ENCODE measurements at regions not wholly inside any gene's neighbourhood (a gene's known extent, or its start where the extent isn't known, plus 50 kb on each side); places are given as distances from the start of the nearest gene placed in this dataset.

- Histone ChIP-seq H3K9me3 (replicated peaks; ENCODE audit: control insufficient read depth, low read depth, low read length) (no peaks in the 10 kb centered on the region), H3K36me3 (ENCODE audit: control insufficient read depth, insufficient read depth, low read length) (no peaks in the 10 kb centered on the region), H3K27ac (ENCODE audit: low read length) (no peak overlapping the region), H3K4me3 (ENCODE audit: low read length) (no peak overlapping the region), H3K4me1 (ENCODE audit: control insufficient read depth, insufficient read depth, low read length) (no peaks in the 10 kb centered on the region), H3K27me3 (ENCODE audit: control insufficient read depth, insufficient read depth, low read length) (no peaks in the 10 kb centered on the region)
- no peak for DNase-seq
- WGBS (ENCODE audit: insufficient coverage): 0% methylated on average over 1 of the region's 1 CpG
These were observed 587.3 kb upstream of the MMS22L start for GRCh38 chr6:97870273-97870672.

DNA sequence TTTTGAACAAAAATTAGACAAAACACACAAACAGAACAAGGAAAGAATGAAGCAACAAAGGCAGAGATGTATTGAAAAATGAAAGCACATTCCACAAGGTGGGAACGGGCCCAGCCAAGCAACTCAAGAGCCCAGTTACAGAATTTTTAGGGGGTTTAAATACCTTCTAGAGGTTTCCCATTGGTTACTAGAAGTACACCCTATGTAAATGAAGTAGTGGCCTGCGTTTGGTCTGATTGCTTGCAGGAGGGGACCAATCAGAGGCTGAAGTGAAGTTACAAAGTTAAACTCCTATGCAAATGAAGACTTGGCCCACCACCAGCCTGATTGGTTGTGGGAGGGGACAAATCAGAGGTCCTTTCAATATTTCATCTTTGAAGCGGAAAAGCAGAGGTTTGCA is 593.7 kb upstream of the MMS22L start:
- H3K36me3 ChIP-seq (ENCODE audit: control insufficient read depth, insufficient read depth, low read length): no peaks in the 10 kb centered on the region

DNA sequence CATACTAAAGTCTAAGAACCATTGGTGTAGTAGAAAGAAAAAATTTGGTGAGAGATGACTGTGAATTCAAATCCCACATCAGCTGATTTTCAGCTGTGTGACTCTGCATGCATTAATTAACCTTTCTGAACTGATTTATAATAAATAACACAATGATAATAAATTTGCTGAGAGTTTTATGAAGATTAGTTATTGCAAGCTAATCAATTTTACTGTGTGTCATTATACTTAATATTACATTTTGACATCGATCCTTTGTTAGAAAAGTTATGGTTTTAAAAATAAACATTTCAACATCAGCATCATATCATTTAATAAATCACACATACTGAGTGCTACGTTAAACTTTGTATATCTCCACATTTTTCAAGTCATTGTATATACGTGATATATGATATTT is 599.7 kb upstream of the MMS22L start:
- DNase-seq: no peak
- Histone ChIP-seq H3K27ac (ENCODE audit: low read length) (no peak overlapping the region), H3K4me1 (ENCODE audit: control insufficient read depth, insufficient read depth, low read length) (no peaks in the 10 kb centered on the region), H3K27me3 (ENCODE audit: control insufficient read depth, insufficient read depth, low read length) (no peaks in the 10 kb centered on the region), H3K4me3 (ENCODE audit: low read length) (no peak overlapping the region), H3K9me3 (replicated peaks; ENCODE audit: control insufficient read depth, low read depth, low read length) (no peaks in the 10 kb centered on the region), H3K36me3 (ENCODE audit: control insufficient read depth, insufficient read depth, low read length) (no peaks in the 10 kb centered on the region)
- no CpG with 5 or more reads among the region's 3 CpGs for WGBS (ENCODE audit: insufficient coverage)

More for the DNA sequence above, 593.7 kb upstream of the MMS22L start:
- no peaks in the 10 kb centered on the region for H3K9me3 ChIP-seq (replicated peaks; ENCODE audit: control insufficient read depth, low read depth, low read length)
- no peaks in the 10 kb centered on the region for H3K4me1 ChIP-seq (ENCODE audit: control insufficient read depth, insufficient read depth, low read length)
- no CpG with 5 or more reads among the region's 3 CpGs for WGBS (ENCODE audit: insufficient coverage)
- no peak overlapping the region for H3K27ac ChIP-seq (ENCODE audit: low read length)
- no peaks in the 10 kb centered on the region for H3K27me3 ChIP-seq (ENCODE audit: control insufficient read depth, insufficient read depth, low read length)
- DNase-seq: no peak
- no peak overlapping the region for H3K4me3 ChIP-seq (ENCODE audit: low read length)

- H3K4me3 ChIP-seq (ENCODE audit: low read length): no peak overlapping the region
- H3K9me3 ChIP-seq (replicated peaks; ENCODE audit: control insufficient read depth, low read depth, low read length): no peaks in the 10 kb centered on the region
- WGBS (ENCODE audit: insufficient coverage): no CpG with 5 or more reads among the region's 7 CpGs
- no peak for DNase-seq
- H3K4me1 ChIP-seq (ENCODE audit: control insufficient read depth, insufficient read depth, low read length): no peaks in the 10 kb centered on the region
- H3K36me3 ChIP-seq (ENCODE audit: control insufficient read depth, insufficient read depth, low read length): no peaks in the 10 kb centered on the region
- no peak overlapping the region for H3K27ac ChIP-seq (ENCODE audit: low read length)
- no peaks in the 10 kb centered on the region for H3K27me3 ChIP-seq (ENCODE audit: control insufficient read depth, insufficient read depth, low read length)
These were observed 602.3 kb upstream of the MMS22L start for GRCh38 chr6:97885325-97885724.

DNA sequence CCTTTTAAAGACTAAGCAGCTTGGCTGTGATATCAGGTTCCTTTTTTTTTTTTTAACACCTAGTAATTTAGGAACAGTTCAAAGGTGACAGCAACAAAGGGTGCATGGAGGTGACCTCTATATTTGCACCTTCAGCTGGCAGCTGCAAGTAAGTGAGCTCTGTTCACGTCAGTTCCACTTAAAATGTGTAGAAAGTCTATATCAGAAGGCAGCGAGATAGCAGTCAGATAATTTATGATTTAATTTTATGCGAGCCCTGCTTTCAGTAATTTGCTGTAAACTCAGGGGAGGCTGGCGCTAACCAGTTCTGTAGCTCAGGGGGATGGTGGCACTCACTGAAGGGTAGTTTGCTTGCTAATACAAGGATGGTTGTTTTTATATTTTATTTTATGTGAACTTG is 602.8 kb upstream of the MMS22L start:
- H3K4me3 ChIP-seq (ENCODE audit: low read length): no peak overlapping the region
- no peak for DNase-seq
- H3K27ac ChIP-seq (ENCODE audit: low read length): no peak overlapping the region
- no peaks in the 10 kb centered on the region for H3K36me3 ChIP-seq (ENCODE audit: control insufficient read depth, insufficient read depth, low read length)
- 59% methylated on average over 4 of the region's 4 CpGs for WGBS (ENCODE audit: insufficient coverage)
- no peaks in the 10 kb centered on the region for H3K9me3 ChIP-seq (replicated peaks; ENCODE audit: control insufficient read depth, low read depth, low read length)
- no peaks in the 10 kb centered on the region for H3K27me3 ChIP-seq (ENCODE audit: control insufficient read depth, insufficient read depth, low read length)
- no peaks in the 10 kb centered on the region for H3K4me1 ChIP-seq (ENCODE audit: control insufficient read depth, insufficient read depth, low read length)

DNA sequence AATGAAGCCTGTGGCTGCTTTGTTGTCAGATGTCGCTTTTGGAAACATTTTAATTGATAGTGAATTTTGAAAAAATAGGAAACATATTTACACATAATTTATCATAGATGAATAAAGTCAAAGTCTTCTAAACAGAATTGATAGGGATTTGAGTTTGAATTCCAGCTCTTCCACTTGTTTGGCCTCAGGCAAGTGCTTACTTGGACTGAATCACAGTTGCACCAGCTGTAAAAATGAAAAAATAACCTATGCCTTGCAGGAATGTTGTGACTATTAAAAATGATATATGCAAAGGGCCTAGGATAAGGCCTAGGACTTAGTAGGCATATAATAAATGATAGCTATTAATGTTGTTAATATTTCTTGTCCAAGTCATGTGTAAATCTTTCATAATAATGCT is 618.5 kb upstream of the MMS22L start:
- DNase-seq: no peak
- WGBS (ENCODE audit: insufficient coverage): no CpG with 5 or more reads among the region's 1 CpG
- Histone ChIP-seq H3K4me1 (ENCODE audit: control insufficient read depth, insufficient read depth, low read length) (no peaks in the 10 kb centered on the region), H3K27ac (ENCODE audit: low read length) (no peak overlapping the region), H3K9me3 (replicated peaks; ENCODE audit: control insufficient read depth, low read depth, low read length) (no peaks in the 10 kb centered on the region), H3K27me3 (ENCODE audit: control insufficient read depth, insufficient read depth, low read length) (no peaks in the 10 kb centered on the region), H3K36me3 (ENCODE audit: control insufficient read depth, insufficient read depth, low read length) (no peaks in the 10 kb centered on the region), H3K4me3 (ENCODE audit: low read length) (no peak overlapping the region)

- Histone ChIP-seq H3K4me1 (ENCODE audit: control insufficient read depth, insufficient read depth, low read length) (no peaks in the 10 kb centered on the region), H3K27ac (ENCODE audit: low read length) (no peak overlapping the region), H3K4me3 (ENCODE audit: low read length) (no peak overlapping the region), H3K36me3 (ENCODE audit: control insufficient read depth, insufficient read depth, low read length) (no peaks in the 10 kb centered on the region), H3K9me3 (replicated peaks; ENCODE audit: control insufficient read depth, low read depth, low read length) (no peaks in the 10 kb centered on the region), H3K27me3 (ENCODE audit: control insufficient read depth, insufficient read depth, low read length) (no peaks in the 10 kb centered on the region)
- 64% methylated on average over 2 of the region's 5 CpGs for WGBS (ENCODE audit: insufficient coverage)
- DNase-seq: no peak
These were observed 626.4 kb upstream of the MMS22L start for GRCh38 chr6:97909380-97909779.

- DNase-seq: no peak
- Histone ChIP-seq H3K4me3 (ENCODE audit: low read length) (no peak overlapping the region), H3K36me3 (ENCODE audit: control insufficient read depth, insufficient read depth, low read length) (no peaks in the 10 kb centered on the region), H3K27me3 (ENCODE audit: control insufficient read depth, insufficient read depth, low read length) (no peaks in the 10 kb centered on the region), H3K27ac (ENCODE audit: low read length) (no peak overlapping the region), H3K9me3 (replicated peaks; ENCODE audit: control insufficient read depth, low read depth, low read length) (no peaks in the 10 kb centered on the region), H3K4me1 (ENCODE audit: control insufficient read depth, insufficient read depth, low read length) (no peaks in the 10 kb centered on the region)
- WGBS (ENCODE audit: insufficient coverage): no CpG with 5 or more reads among the region's 1 CpG
These were observed 630.7 kb upstream of the MMS22L start for GRCh38 chr6:97913721-97914120.

DNA sequence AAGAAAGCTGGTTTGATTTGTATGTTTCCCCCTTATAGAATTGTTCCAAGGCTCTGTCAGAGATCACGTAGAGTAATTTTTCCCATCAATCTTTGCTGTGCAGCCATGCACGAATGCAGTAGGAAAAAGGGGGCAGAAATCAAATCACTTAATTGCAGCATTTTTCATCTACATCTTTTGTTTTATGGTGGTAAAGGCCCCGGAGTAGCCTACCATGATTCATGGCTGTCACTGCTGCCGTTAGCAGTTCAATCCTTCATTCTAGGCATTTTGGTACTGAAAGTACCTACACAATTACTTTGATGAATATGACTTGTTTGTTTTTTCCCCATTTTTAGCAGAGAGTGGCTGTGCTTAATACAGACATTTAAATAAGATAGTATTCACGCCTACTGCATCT is 631.9 kb upstream of the MMS22L start:
- no CpG with 5 or more reads among the region's 5 CpGs for WGBS (ENCODE audit: insufficient coverage)
- no peak for DNase-seq
- Histone ChIP-seq H3K27ac (ENCODE audit: low read length) (no peak overlapping the region), H3K4me3 (ENCODE audit: low read length) (no peak overlapping the region), H3K9me3 (replicated peaks; ENCODE audit: control insufficient read depth, low read depth, low read length) (no peaks in the 10 kb centered on the region), H3K4me1 (ENCODE audit: control insufficient read depth, insufficient read depth, low read length) (no peaks in the 10 kb centered on the region), H3K27me3 (ENCODE audit: control insufficient read depth, insufficient read depth, low read length) (no peaks in the 10 kb centered on the region), H3K36me3 (ENCODE audit: control insufficient read depth, insufficient read depth, low read length) (no peaks in the 10 kb centered on the region)

DNA sequence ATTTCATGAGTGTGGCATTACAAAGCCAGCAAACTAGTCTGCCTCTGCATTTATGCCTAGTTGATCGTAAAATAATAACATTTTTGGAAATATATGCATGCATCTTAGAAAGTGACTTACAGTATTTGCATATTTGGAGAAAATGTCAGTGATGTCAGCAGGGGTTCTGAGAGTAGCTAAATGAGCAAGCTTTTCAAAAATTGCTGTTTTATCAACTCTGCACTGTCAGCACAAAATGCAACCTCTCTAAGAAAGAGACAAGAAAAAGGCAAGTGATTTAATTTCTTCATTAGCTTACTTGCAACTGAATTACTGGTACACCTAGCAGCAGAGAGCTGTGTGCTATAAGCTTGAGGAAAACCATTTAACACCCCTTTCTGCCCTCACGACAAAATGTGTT is 632.5 kb upstream of the MMS22L start:
- H3K9me3 ChIP-seq (replicated peaks; ENCODE audit: control insufficient read depth, low read depth, low read length): no peaks in the 10 kb centered on the region
- no peaks in the 10 kb centered on the region for H3K27me3 ChIP-seq (ENCODE audit: control insufficient read depth, insufficient read depth, low read length)
- H3K27ac ChIP-seq (ENCODE audit: low read length): no peak overlapping the region
- H3K4me1 ChIP-seq (ENCODE audit: control insufficient read depth, insufficient read depth, low read length): no peaks in the 10 kb centered on the region
- H3K36me3 ChIP-seq (ENCODE audit: control insufficient read depth, insufficient read depth, low read length): no peaks in the 10 kb centered on the region
- WGBS (ENCODE audit: insufficient coverage): no CpG with 5 or more reads among the region's 2 CpGs
- no peak overlapping the region for H3K4me3 ChIP-seq (ENCODE audit: low read length)
- no peak for DNase-seq

GRCh38 chr6:97917369-97917768 is 634.4 kb upstream of the MMS22L start:
- H3K27me3 ChIP-seq (ENCODE audit: control insufficient read depth, insufficient read depth, low read length): no peaks in the 10 kb centered on the region
- no peak overlapping the region for H3K4me3 ChIP-seq (ENCODE audit: low read length)
- H3K27ac ChIP-seq (ENCODE audit: low read length): no peak overlapping the region
- no peaks in the 10 kb centered on the region for H3K4me1 ChIP-seq (ENCODE audit: control insufficient read depth, insufficient read depth, low read length)
- no peaks in the 10 kb centered on the region for H3K9me3 ChIP-seq (replicated peaks; ENCODE audit: control insufficient read depth, low read depth, low read length)
- DNase-seq: no peak
- no peaks in the 10 kb centered on the region for H3K36me3 ChIP-seq (ENCODE audit: control insufficient read depth, insufficient read depth, low read length)
- WGBS (ENCODE audit: insufficient coverage): 82% methylated on average over 1 of the region's 1 CpG

All from muscle of leg (tissue), 3 donors.